HL-60/S4 treated with retinoic acid at 250 ng/mL for 4 days and 3 days (cell line): ENCODE measurements at regions not wholly inside any gene's neighbourhood (a gene's known extent, or its start where the extent isn't known, plus 50 kb on each side); places are given as distances from the start of the nearest gene placed in this dataset.

ENCODE experiments used
- in situ Hi-C: fragments of 300-500 bp; cut with MboI; formaldehyde crosslinking; loops from 2 replicates; pipeline ENCODE4 v1.7.0; 2022; ENCODE audit warnings: low sequenced_read_pairs

DNA sequence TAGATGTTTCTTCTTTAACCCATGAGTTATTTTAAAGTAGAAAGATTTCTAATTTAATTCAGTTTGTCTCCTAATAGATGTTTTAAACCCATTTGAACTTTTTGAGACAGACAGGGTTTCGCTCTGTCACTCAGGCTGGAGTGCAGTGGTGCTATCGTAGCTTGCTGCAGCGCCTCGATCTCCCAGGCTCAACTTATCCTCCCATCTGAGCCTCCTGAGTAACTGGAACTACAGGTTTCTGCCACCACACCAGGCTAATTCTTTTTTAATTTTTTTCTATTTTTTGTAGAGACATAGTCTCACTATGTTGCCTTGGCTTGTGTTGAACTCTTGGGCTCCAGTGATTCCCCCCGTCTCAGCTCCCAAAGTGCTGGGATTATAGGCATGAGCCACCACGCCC is 53.0 kb upstream of the RAB18 start:
- in situ Hi-C loops, result no loop called here

DNA sequence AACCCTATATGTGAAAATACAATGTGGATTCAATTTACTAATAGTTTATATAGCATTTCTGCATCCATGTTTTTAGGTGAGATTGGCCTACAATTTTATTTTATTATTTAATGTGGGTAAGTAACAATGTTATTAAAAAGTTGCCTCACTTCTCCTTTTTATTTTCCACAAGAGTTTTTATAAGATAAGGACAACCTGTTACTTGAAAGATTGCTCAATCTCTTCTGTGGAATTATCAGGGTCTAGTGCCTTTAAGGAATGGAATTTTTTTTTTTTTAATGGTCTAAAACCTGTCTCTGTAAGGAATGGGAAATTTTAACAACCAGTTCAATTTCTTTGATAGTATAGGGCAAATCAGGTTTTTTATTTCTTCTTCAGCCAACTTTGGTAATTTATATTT is 53.9 kb upstream of the RAB18 start:
- in situ Hi-C loops, result no loop called here

DNA sequence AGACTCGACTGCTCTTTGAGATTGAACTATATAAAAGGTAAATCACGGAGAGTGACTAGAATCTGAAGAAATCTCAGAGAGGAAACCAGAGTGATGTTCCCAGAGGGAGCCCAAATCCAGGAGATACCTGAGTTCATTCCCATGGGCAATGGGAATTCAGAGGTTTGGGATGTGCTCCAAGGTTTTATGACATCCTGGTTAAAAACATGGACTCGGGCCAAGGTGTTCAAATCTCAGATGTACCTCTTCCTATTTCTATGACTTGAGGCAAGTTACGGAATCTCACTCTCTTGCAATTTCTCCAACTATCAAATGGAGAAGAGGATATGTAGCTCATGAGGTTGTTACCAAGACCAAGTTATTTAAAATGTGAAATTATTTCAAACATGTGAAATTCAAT is 54.5 kb upstream of the RAB18 start:
- in situ Hi-C loops, result loop anchor here (10.0 to 25.0 kb wide), 2 partner anchors 205 to 938 kb away; no protein-coding TSS in a partner anchor

DNA sequence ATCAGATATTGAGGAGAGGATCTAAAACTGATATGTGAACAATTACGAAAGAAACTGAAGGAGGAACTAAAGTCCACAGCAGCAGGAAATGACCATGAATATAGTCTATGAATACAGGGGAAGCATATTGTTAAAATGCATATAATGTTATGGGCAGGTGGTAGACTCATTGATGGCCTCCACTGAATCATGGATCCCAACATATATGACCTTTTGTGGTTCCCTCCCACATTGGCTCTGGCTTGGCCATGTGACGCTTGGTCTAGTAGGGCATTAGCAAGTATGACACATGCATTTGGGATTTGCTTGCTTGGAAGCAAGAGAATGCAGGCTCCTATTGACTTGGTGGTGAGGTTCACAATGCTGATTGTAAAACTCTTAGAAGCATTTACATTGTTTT is 55.2 kb upstream of the RAB18 start:
- in situ Hi-C loops, result loop anchor here (10.0 to 25.0 kb wide), 2 partner anchors 206 to 938 kb away; no protein-coding TSS in a partner anchor

DNA sequence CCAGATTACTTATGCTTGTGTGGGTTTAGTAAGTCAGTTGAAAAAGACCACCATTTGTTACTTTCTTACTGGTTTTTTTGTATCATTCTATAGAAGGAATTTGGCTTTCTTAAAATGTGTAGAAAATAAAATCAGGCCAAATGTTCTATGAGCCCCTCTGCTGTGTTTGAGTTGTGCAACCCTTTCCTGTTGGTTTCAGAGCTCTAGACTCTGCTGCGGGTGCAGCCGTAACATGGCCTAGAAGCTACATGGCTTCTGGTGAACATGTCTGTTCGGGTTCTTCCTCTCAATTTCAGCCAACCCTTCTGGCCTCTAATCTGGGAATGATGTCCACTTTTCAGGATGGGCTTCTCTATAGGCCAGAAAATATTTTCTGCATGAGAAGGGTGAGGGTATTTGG is 56.6 kb upstream of the RAB18 start:
- in situ Hi-C loops, result loop anchor here (10.0 to 25.0 kb wide), 2 partner anchors 207 to 940 kb away; no protein-coding TSS in a partner anchor

DNA sequence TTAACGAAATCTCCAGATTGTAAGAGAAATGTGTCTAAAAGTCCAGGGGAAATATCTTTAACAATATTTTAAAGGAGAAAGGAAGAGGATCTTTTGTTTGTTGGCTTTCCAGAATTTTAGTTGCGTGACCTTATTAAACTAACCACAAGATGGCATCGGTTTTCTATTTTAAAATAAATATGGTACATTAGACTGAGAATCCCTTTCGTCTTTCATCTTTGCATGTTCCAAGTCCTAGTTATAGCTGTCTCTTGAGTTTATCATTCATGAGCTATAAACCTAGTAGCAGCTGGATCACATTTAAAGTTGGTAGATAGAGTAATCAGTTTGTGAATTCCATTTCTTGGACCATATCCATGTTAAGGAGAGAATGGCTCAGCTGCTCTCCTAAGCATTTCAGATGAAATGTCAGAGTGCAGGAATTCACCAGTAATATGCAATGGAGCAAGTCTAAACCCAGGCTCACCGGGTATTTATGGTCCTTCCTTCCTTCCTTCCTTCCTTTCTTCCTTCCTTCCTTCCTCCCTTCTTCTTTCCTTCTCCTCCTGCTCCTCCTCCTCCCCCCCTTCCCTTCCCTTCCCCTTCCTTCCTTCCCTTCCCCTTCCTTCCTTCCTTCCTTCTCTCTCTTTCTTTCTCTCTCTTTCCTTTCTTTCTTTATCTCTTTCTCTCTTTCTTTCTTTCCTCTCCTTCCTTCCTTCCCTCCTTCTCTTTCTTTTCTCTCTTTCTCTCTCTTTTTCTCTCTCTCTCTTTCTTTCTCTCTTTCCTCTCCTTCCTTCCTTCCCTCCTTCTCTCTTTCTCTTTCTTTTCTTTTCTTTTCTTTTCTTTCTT is 57.8 kb upstream of the RAB18 start:
- in situ Hi-C loops, result loop anchor here (10.0 to 25.0 kb wide), 2 partner anchors 208 to 941 kb away; no protein-coding TSS in a partner anchor

DNA sequence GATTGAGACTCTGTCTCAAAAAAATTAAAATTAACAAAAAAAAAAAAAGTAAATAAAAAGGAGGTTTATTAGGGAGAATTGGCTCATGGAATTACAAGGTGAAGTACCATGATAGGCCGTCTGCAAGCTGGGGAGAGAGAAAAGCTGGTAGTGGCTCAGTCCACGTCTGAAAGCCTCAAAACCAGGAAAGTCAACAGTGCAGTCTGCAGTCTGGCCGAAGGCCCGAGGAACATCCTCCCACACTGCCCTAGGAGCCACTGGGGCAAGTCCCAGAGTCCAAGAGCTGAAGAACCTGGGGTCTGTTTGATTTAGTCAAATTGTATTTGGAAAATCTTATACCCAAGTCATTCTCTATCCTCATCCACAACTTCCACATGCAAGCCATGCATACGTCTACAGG is 59.0 kb upstream of the RAB18 start:
- in situ Hi-C loops, result loop anchor here (10.0 to 25.0 kb wide), 2 partner anchors 210 to 942 kb away; no protein-coding TSS in a partner anchor

DNA sequence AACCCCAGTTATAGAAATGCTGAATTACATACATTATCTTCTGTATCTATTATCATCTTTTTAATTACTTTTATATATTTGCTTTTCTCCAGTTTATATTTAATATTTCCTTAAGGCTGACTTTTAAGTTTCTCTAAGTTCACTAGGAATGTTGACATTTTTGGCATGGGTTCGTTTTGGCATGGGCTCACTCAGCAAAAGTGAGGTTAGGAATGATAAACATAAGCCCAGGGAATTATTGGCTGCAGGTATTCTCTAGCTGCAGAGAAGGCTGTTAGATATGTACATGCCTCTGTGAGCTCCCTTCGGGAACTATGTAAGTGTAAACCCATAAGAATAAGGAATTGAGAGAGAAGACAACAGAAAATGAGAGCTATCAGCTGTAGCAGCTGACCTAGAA is 63.6 kb upstream of the RAB18 start:
- in situ Hi-C loops, result loop anchor here (10.0 to 25.0 kb wide), 2 partner anchors 214 to 947 kb away; no protein-coding TSS in a partner anchor

DNA sequence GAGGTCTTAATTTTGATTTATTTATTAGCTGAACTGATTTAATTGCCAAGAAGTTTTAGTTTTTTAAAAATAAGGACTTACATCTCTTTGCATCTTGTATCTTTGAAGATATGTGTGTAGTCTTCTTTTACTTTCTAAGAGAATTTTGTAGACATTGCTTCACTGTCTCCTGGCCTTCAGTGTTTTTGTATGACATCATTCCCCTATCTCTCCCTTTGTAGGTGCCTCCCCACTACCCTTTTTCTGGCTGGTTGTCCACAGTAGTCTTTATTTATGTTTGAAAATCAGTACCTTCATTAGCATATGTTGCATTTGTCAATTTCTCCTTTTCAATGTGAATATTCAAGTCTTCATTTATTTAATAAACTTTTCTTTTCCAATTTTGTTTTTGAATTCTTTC is 64.1 kb upstream of the RAB18 start:
- in situ Hi-C loops, result loop anchor here (10.0 to 25.0 kb wide), 2 partner anchors 215 to 947 kb away; no protein-coding TSS in a partner anchor

DNA sequence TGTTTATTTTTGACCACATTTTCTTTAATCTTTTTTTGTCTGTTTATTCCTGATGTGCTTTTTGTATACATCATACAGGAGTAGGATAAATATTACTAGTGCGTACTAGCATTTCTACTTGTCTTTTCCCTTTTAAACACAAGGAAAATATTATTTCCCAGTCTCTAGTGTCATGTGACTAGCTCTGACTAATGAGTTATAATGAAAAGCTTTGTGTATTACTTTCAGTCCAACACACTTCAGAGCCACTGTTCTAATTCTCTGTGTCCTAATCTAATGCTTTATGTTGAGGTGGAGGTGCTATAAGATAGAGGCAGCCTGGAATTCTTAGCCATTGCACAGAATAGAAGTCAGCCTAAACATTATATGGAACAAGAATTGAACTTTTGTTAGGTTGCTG is 65.0 kb upstream of the RAB18 start:
- in situ Hi-C loops, result loop anchor here (25.0 kb wide), 1 partner anchor 948 kb away; no protein-coding TSS in a partner anchor

DNA sequence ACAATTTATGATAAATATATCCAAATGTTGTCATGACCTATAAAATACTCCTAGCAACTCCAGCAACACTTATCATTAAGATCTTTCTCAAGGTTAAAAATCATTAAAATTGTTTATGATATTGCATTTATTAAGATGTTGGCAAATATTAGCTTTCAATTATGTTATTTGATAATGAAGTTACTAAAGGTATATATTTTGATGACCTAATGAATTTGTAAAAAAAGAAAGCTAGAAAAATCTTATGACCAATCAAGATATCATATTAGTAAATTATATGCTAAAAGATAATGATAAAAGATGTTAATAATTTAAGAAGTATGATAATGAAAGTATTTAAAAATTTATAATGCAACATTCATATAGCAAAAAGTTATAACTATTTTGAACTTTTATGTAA is 66.3 kb upstream of the RAB18 start:
- in situ Hi-C loops, result loop anchor here (25.0 kb wide), 1 partner anchor 950 kb away; no protein-coding TSS in a partner anchor

DNA sequence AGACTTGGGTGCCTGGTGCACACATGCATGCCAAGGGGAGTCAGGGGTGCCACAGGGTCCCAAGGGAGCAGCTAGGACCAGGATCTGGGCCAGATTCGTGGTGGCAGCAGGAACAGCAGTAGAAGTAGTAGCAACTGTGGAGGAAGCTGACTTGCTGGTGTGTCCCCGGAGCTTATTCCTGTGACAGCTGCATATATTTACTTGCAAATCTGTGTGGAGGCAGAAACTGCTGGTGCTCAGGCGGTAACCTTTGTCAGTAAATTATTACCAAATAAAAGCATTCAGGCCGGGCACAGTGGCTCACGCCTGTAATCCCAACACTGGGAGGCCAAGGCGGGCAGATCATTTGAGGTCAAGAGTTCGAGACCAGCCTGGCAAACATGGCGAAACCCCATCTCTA is 67.4 kb upstream of the RAB18 start:
- in situ Hi-C loops, result loop anchor here (25.0 kb wide), 1 partner anchor 951 kb away; no protein-coding TSS in a partner anchor

DNA sequence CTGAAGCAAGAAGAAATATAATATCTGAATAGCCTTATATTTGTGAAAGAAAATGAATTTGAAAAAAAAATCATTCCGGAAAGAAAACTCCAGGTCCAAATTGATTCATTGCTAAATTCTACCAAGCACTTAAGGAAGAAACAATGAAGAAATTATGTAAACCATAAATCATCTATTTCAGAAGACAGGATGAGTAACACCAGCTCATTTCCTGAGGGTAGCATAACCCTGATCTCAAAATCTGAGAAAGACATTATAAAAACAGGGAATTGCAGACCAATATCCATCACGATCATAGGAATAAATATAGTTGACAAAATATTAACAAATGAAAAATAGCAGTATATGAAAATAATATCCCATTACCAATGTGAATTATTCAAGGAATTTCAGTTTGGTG is 70.1 kb upstream of the RAB18 start:
- in situ Hi-C loops, result loop anchor here (25.0 kb wide), 1 partner anchor 953 kb away; no protein-coding TSS in a partner anchor

DNA sequence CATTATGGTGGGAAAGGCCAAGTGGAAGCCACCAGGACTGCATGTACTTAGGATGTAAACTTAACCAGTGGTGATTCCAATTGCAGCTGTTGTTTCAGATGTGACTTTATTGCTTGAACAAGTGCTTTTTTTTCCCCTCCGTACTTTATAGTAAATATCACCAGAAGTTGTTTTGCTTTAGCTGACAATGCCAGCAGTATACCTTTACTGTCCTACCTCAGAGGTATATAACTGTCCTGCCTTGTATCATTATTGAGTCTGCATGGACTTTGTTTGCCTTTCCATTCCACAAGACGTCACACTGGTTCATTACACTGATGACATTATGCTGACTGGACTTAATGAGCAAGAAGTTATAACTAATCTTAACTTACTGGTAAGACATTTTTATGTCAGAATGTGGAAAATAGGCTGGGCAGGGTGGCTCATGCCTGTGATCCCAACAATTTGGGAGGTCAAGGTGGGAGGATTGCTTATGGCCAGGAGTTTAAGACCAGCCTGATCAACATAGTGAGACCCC is 77.1 kb upstream of the RAB18 start:
- in situ Hi-C loops, result loop anchor here (25.0 kb wide), 1 partner anchor 960 kb away; no protein-coding TSS in a partner anchor

DNA sequence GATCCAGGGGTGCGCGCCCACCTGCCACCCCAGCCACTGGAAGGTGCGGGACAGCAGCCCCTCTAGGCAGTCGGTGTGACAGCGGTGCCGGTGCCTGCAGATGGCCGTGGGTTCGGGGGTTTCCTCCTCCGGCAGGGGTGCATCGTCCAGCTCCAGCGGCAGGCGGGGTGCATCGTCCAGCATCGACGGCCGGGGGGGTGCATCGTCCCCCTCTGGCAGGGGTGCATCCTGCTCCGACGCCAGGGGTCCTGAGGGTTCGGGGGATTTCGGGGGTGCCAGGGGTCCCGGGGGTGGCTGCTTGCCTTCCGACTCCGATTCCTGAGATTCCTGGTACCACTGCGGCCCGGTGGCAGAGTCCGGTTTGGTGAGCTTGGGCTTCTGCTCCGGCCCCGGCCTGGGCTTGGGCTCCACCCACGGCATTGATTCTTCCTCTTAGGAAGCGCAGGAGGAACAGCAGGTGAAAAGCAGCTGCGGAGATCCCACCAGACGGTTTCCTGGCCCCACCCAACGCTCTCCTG is 90.2 kb upstream of the RAB18 start:
- in situ Hi-C loops, result no loop called here

DNA sequence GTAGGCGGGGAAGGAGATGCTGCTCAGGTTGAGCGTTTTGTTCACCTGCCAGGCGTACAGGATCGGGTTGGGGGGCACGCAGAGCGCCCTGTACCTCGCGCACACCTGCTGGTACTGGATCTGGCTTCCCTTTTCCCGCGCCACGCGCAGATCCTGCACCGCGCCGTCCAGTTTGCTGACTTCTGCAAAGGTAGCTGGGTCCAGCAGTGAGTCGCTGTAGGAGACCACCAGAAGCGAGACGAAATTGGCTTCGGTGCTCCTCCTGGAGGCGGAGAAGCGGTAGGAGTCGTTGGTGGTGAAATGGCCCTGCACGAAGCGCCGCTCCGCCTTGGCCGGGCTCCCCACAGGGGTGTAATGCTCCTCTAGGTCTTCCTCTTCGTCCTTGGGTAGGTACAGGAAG is 90.7 kb upstream of the RAB18 start:
- in situ Hi-C loops, result no loop called here

DNA sequence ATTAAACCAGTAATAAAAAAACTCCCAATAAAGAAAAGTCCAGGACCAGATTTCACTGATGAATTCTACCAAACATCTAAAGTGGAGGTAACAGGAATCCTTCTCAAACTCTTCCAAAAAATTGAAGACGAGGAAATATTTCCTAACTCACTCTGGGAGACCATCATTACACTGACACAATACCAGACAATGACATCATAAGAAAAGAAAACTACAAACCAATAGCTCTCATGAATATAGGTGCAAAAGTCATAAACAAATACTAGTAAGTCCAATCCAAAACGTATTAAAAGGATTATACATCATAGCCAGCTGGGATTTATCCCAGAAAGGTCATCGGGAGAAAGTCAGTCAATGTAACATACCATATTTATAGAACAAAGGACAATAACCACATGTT is 94.0 kb upstream of the RAB18 start:
- in situ Hi-C loops, result no loop called here

DNA sequence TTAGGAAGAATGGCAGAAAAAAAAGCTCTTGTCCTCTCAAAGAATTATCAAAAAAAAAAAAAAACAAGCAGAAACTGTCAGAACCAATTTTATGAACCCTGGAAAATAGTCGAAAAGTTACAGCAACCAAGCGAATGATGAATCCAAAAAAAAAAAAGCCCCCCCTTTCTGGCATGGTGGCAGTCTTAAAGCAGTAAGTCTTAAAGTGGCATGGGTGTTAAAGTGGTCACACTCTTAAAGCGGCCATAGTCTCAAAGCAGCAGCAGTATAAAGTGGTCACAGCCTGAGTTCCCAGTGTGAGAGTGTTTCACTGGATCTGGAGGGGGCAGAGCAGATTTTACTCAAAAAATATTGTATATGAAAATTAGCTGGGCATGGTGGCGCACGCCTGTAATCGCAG is 96.8 kb upstream of the RAB18 start:
- in situ Hi-C loops, result no loop called here

DNA sequence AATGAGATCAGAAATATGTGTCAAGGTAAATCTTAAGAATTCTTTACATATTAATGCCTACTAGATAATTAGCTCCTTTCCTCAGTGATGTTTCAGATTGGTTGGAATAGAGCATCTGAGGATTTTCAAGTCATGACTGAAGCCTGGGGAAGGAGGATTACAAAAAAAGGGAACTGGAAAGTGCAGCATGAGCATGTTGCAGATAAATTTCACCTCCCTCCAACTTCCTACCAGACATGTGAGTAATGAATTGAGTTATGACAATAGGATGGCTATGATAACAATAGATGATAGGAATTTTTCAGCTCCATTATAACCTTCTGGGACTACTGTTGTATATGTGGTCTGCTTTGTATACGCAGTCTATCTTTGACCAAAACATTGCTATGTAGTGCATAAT is 104.2 kb upstream of the RAB18 start:
- in situ Hi-C loops, result no loop called here

DNA sequence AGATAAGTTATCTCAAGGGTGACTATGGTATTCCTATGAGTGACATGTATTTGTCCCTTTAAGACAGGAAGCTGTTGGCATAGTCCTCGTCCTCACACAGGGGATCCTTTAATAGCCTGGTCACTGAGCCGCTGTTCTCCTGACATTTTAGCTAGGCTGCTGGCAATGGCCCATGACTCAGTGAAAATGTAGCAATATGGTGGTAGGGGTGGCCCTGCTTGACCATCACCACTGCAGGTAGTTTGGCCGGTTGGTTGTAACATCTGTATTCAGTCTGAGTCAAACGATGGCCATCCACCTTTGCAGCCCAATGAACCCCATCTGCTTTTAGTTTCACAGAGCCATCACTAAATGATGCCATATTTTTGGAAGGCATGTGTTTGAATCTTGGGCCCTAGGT is 110.1 kb upstream of the RAB18 start:
- in situ Hi-C loops, result no loop called here

DNA sequence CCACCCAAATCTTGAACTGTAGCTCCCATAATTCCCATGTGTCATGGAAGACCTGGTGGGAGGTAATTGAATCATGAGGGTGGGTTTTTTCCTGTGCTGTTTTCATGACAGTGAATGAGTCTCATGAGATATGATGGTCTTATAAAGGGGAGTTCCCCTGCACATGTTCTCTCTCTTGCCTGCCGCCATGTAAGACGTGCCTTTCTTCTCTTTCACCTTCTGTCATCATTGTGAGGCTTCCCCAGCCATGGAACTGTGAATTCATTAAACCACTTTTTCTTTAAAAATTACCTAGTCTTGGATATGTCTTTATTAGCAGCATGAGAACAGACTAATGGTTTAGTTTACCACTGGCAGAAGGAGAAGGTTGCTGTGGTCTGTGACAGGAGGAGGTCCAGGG is 111.5 kb upstream of the RAB18 start:
- in situ Hi-C loops, result no loop called here

DNA sequence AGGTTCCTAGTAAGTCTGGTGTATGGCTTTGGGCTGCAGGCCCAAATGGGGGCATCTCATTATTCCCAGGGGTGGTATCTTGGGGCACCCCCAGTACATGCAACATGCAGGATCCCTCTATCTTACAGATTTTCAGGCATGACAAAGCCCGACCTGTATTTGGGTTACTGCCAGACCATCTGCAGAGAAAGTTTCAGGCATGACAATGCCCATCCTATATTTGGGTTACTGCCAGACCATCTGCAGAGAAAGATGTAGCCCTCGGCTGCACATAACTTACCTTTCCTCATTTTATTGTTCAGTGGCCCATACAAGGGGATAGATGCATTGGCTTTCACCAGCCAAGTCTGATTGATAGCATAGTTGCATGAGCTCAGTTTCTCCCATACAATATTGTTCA is 112.2 kb upstream of the RAB18 start:
- in situ Hi-C loops, result no loop called here
